ENCODE measurements at regions not wholly inside any gene's neighbourhood (a gene's known extent, or its start where the extent isn't known, plus 50 kb on each side); places are given as distances from the start of the nearest gene placed in this dataset.

DNA sequence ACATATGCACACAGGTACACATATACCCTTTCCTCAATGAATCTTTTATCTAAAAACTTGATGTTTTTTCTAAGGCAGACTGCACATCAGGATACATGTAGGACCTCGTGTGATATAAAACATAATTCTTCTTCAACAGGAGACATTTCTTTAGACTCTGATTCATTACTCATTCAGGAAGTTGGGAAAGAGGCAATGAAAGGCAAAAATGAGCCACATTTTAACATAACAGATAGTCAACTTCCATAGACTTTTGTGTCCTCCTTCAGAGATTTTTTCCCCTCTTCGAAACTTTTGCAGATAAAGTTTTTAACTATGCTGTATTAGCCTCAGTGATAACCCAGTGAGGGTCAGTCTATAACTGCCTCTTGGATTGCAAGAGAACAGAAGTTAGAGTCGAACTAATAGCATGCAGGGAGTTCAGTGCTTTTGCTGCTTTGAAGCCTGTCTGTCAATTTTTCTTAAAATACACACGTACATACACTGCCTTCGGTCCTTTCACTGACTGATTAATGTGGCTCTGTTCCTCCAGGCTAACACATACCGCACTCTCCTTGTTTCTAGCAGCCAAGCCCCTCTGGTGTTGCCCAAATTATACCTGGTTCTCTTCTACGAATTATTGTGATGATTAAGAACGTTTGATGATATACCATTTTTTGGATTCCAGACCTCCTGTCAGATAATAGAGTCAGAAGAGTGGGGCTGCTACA lies 562.5 kb upstream of the MAP3K7 start:
- DNase-seq = no peak

GRCh38 chr6:91144126-91144525 lies 557.3 kb upstream of the MAP3K7 start:
- DNase-seq = no peak

DNA sequence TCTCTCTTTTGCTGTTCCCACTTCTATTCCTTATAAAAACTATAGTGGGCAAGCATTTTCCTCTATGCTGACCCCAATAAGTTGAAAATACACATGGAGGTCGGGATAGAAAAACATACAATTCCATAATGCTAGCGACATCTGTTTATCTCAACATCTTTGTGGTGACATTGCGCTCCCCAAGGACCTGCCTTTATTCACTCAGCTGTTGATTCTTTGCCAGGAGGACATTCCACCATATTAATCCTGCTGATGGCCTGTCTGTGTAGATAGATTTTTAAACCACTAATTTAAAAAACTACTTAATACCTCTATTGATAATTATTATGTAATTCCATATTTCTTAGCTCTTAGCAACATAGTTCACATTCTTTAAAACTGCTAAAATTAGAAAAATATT lies 555.3 kb upstream of the MAP3K7 start:
- DNase-seq = no peak

DNA sequence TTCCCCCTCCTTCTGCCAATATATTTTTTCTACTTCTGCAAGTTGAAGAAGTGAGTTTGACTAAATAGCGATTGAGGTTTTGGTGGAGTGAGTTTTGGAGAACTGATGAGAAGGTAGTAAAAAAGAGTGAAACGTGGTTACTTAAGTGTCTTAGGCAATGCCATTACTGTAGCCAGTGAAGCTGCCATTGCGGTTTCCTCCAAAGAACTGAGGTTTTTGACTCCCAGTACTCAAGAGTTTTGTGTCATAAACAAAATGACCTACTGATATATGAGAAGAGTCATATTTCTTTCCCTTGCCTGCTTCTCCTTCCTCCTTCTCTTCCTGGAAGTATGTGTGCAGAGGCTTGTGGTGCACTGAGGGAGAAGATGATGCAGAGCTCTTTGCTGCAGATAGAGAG lies 554.5 kb upstream of the MAP3K7 start:
- DNase-seq = no peak

- DNase-seq = no peak
Observed at GRCh38 chr6:91140449-91140848, 553.6 kb upstream of the MAP3K7 start.

- DNase-seq = no peak
Observed at GRCh38 chr6:91137286-91137685, 550.4 kb upstream of the MAP3K7 start.

- no peak for DNase-seq
Observed at GRCh38 chr6:91135406-91136103, 548.7 kb upstream of the MAP3K7 start.

GRCh38 chr6:91132461-91132860 lies 545.6 kb upstream of the MAP3K7 start:
- DNase-seq = no peak

GRCh38 chr6:91130126-91130525 lies 543.3 kb upstream of the MAP3K7 start:
- DNase-seq = no peak

- no peak for DNase-seq
Observed at GRCh38 chr6:91127752-91128151, 540.9 kb upstream of the MAP3K7 start.

- no peak for DNase-seq
Observed at GRCh38 chr6:91126876-91127275, 540.0 kb upstream of the MAP3K7 start.

DNA sequence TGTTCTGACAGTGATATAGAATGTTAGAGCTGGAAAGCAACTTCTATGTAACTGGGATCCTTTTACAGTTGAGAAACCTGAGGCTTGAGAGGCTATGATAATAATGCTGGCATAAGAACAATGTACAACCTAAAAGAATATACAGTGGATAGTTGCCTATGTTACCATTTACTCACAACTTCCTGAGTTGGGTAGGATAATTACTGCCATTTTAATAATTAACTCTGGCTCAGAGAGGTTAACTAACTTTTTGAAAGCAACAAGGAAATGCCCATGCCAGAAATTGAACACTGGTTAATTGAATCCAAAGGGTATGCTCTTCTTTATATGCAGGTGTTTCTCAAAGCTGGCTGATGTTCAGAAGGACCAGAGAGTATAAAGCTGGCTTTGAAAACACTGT lies 530.7 kb upstream of the MAP3K7 start:
- DNase-seq = no peak

DNA sequence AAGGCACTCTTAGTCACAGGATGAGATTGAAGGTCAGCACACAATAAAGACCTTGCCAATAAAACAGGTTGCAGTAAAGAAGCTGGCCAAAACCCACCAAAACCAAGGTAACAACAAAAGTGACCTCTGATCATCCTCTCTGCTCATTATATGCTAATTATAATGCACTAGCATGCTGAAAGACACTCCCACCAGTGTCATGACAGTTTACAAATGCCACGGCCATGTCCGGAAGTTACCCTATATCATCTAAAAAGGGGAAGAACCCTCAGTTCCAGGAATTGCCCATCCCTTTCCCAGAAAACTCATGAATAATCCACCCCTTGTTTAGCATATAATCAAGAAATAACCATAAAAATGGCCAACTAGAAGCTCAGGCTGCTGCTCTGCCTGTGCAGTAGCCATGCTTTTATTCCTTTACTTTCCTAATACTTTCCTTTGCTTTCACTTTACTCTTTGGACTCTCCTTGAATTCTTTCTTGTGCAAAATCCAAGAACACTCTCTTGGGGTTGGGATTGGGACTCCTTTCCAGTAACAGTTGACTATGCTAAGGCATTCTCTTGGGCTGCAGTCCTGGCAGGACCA lies 527.3 kb upstream of the MAP3K7 start:
- DNase-seq = no peak

DNA sequence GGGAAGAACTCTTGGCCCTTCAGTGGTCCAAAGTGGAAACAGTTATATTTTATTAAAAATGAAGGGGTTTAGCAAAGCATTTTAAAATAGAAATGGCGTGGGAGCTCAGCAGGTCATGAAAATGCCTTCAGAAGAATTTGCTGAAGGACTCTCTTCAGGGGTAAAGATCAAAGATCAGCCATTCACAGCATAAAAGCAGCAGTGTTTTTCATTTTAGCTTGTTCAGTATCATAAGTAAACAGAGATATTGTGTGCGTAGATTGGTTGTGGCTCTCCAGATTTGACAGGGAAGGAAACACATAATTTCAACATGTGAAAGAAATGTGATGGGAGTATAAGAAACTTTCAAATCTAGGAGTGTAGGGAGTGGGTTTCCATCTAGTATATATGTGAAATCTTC lies 519.2 kb upstream of the MAP3K7 start:
- no peak for DNase-seq

DNA sequence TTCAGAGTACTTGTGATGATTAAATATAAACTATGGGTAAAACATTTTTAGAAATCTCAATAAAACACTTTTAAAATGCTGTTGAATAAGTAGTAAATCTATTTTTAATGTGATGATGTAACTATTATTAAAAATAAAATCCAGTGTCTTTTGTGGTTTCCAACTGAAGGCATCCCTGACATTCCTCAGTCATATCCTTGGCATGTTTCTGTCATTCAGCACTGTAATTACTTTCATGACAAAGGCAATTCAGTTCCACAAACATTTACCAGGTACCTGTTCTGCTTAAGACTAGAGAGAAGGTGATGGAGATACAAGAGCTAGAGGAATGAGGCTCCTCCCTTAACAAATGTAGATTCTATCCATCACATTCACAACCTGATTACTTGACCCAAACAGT lies 518.7 kb upstream of the MAP3K7 start:
- no peak for DNase-seq

- no peak for DNase-seq
Observed at GRCh38 chr6:91099479-91099878, 512.6 kb upstream of the MAP3K7 start.

GRCh38 chr6:91098006-91098405 lies 511.1 kb upstream of the MAP3K7 start:
- no peak for DNase-seq

GRCh38 chr6:91097364-91097763 lies 510.5 kb upstream of the MAP3K7 start:
- no peak for DNase-seq

DNA sequence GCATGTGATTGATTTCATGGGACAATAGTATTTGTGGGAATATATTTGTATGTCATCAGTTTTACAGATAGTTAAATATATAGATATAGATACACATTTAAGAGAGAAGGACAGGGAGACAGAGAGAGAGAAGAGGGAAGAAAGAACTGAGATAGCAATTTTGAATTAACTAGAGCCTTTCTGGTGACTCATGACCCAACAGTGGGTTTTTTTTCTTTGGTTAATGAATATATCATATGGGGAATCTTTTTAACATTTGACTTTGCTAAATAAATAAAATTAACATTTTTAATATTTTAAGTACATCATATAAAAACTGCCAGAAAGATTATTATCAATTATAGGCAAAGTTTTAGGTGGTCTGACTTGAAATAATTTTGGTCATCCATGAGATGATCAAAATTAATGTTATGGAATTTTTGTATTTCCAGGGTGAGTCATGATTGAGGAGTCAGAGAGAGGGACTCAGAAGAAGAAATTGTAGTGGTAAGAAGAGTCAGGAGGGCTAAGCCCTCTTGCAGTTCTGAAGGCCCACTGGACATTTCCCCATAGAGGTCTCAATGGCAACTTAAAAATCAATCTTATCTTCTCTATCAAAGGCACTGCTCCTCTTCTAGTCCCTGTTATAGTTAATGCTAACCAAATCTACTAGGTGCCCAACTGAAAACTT lies 508.1 kb upstream of the MAP3K7 start:
- no peak for DNase-seq

DNA sequence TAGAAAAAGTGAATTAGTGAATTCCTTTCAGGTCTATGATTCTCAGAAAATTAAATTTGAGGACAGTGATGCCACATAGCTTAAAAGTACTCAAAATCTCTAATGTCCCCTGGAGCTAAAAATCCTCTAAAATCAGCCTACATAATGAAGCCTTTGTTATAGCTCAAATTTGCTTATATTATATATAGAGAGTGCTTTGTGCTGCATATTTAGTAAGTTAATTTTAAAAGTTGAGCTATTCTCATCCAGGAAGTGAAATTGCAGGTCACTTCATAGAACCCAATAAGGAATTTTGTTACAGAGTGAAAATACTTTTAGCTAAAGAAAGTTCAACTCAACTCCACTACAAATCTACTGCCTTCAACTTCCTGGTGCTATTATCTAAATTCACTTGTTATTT lies 507.5 kb upstream of the MAP3K7 start:
- DNase-seq = no peak

DNA sequence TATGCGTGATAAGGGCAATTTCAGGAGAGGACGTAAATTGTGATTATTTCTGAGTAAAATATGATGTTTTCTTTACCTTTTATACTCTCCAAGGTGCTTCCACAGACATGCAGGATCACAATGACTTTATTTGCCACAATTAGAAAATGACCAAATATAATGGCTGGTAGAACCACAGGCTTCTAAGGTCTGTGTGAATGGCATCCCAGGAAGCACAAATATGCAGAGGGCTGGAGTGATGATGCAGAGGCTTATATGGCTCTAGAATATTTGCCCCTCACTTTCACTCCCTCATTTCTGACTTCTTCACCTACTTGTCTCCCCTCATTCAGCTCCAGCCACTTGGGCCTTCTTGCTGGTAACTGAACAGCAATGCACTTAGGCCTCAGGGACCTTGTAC lies 502.1 kb upstream of the MAP3K7 start:
- no peak for DNase-seq

GRCh38 chr6:91088515-91088914 lies 501.6 kb upstream of the MAP3K7 start:
- no peak for DNase-seq

- DNase-seq = no peak
Observed at GRCh38 chr6:91087908-91088307, 501.0 kb upstream of the MAP3K7 start.

GRCh38 chr6:91083211-91083610 lies 496.3 kb upstream of the MAP3K7 start:
- DNase-seq = no peak

Measured in activated naive CD4-positive, alpha-beta T cell treated with anti-CD3 and anti-CD28 coated beads, Interleukin-2, amount 50 U/mL, for 16 hours (primary cell).